IMR-90 (cell line): ENCODE measurements at regions not wholly inside any gene's neighbourhood (a gene's known extent, or its start where the extent isn't known, plus 50 kb on each side); places are given as distances from the start of the nearest gene placed in this dataset.

Experiments
- ATAC-seq: fragments of 200-7000 bp; cut with Tn5 transposase; 2 replicates; pipeline ENCODE4 v1.9.1; 2020; ENCODE audit warnings: low read depth, mild to moderate bottlenecking, moderate library complexity
- BruUV-seq: library from RNA; stranded (reverse); fragments of 400-500 nt; replicated peaks from 2 replicates; lab custom pipeline; 2021; lab: Mats Ljungman, UMichigan
- CTCF ChIA-PET: fragments of 300-600 bp; formaldehyde crosslinking; extraction: SDS; loops from one replicate; lab custom pipeline; 2021; ENCODE audit warnings: antibody characterized with exemption; lab: Yijun Ruan, JAX
- POLR2A ChIA-PET: fragments of 300-600 bp; sonication (Branson Sonifier 250); formaldehyde crosslinking; loops from one replicate; lab custom pipeline; 2022; ENCODE audit warnings: antibody characterized with exemption; ENCODE audit not compliant: unreplicated experiment; lab: Charles Lee
- DNase-seq: peaks from one replicate; pipeline ENCODE4 v3.0.0; 2013
- H2AFZ ChIP-seq: replicated peaks from 2 replicates; pipeline ENCODE3; 2013; ENCODE audit warnings: low read length, mild to moderate bottlenecking; ENCODE audit not compliant: poor library complexity
- H2AK5ac ChIP-seq: 2 replicates; pipeline ENCODE4 v1.6.1; 2013; ENCODE audit warnings: low read depth, low read length, inconsistent platforms
- H2AK9ac ChIP-seq: replicated peaks from 2 replicates; pipeline ENCODE3; 2013; ENCODE audit warnings: mild to moderate bottlenecking, low read depth, low read length, moderate library complexity; ENCODE audit not compliant: poor library complexity
- H2BK120ac ChIP-seq: 2 replicates; pipeline ENCODE4 v1.6.1; 2013; ENCODE audit warnings: low read depth, low read length, inconsistent platforms
- H2BK15ac ChIP-seq: 3 replicates; pipeline ENCODE4 v1.6.1; 2013; ENCODE audit warnings: low read depth, low read length, inconsistent platforms
- H2BK20ac ChIP-seq: 2 replicates; pipeline ENCODE4 v1.6.1; 2013; ENCODE audit warnings: low read depth, mild to moderate bottlenecking, inconsistent platforms, low read length, moderate library complexity
- H2BK5ac ChIP-seq: 2 replicates; pipeline ENCODE4 v1.6.1; 2013; ENCODE audit warnings: mild to moderate bottlenecking, low read depth, low read length, inconsistent platforms; ENCODE audit not compliant: poor library complexity, severe bottlenecking
- H3K14ac ChIP-seq: replicated peaks from 2 replicates; pipeline ENCODE4 v1.6.1; 2013; ENCODE audit warnings: low read depth, low read length, inconsistent platforms
- H3K18ac ChIP-seq: 2 replicates; pipeline ENCODE4 v1.6.1; 2013; ENCODE audit warnings: low read depth, low read length, control low read depth
- H3K23ac ChIP-seq: 2 replicates; pipeline ENCODE4 v1.6.1; 2013; ENCODE audit warnings: low read depth, low read length, inconsistent platforms
- H3K27ac ChIP-seq: 2 replicates; pipeline ENCODE4 v1.5.1; 2013; ENCODE audit warnings: mild to moderate bottlenecking, control low read depth, low read length; ENCODE audit not compliant: insufficient read depth
- H3K27me3 ChIP-seq: 2 replicates; pipeline ENCODE4 v1.6.1; 2013; ENCODE audit warnings: low read length; ENCODE audit not compliant: control insufficient read depth, insufficient read depth
- H3K36me3 ChIP-seq: 2 replicates; pipeline ENCODE4 v1.6.1; 2013; ENCODE audit warnings: low read length, mixed read lengths; ENCODE audit not compliant: control insufficient read depth, insufficient read depth
- H3K4ac ChIP-seq: 2 replicates; pipeline ENCODE4 v1.6.1; 2013; ENCODE audit warnings: low read depth, low read length, inconsistent platforms
- H3K4me1 ChIP-seq: 2 replicates; pipeline ENCODE4 v1.6.1; 2013; ENCODE audit warnings: low read length, mixed read lengths; ENCODE audit not compliant: control insufficient read depth, insufficient read depth
- H3K4me2 ChIP-seq: 2 replicates; pipeline ENCODE4 v1.6.1; 2013; ENCODE audit warnings: low read depth, mild to moderate bottlenecking, control low read depth, low read length, moderate library complexity
- H3K4me3 ChIP-seq: 2 replicates; pipeline ENCODE4 v1.5.1; 2013; ENCODE audit warnings: low read depth, mild to moderate bottlenecking, control low read depth, low read length, moderate library complexity; ENCODE audit not compliant: insufficient read depth
- H3K56ac ChIP-seq: 2 replicates; pipeline ENCODE4 v1.6.1; 2013; ENCODE audit warnings: low read length, inconsistent platforms; ENCODE audit not compliant: insufficient read depth; ENCODE audit errors: extremely low read depth
- H3K79me1 ChIP-seq, 2 experiments: 2 replicates each; pipeline ENCODE4 v1.6.1; 2013; ENCODE audit warnings: low read length in 2 of 2, inconsistent platforms in 1 of 2, low read depth in 1 of 2
- H3K9ac ChIP-seq: 2 replicates; pipeline ENCODE4 v1.6.1; 2013; ENCODE audit warnings: low read depth, low read length, control low read depth
- H3K9me1 ChIP-seq: 2 replicates; pipeline ENCODE4 v1.6.1; 2013; ENCODE audit warnings: low read length, inconsistent platforms; ENCODE audit not compliant: insufficient read depth
- H3K9me3 ChIP-seq: 2 replicates; pipeline ENCODE4 v1.6.1; 2013; ENCODE audit warnings: low read length; ENCODE audit not compliant: control insufficient read depth, insufficient read depth
- H4K20me1 ChIP-seq: 2 replicates; pipeline ENCODE4 v1.6.1; 2013; ENCODE audit warnings: low read length, inconsistent platforms; ENCODE audit not compliant: insufficient read depth
- H4K5ac ChIP-seq: 2 replicates; pipeline ENCODE4 v1.6.1; 2013; ENCODE audit warnings: mild to moderate bottlenecking, low read depth, low read length, control low read depth
- H4K8ac ChIP-seq, 2 experiments: 2 replicates each; pipeline ENCODE4 v1.6.1; 2013; ENCODE audit warnings: low read depth in 2 of 2, low read length in 2 of 2, control low read depth in 1 of 2, inconsistent platforms in 1 of 2
- H4K91ac ChIP-seq: 2 replicates; pipeline ENCODE4 v1.6.1; 2013; ENCODE audit warnings: low read depth, low read length, inconsistent platforms; ENCODE audit not compliant: insufficient read depth
- CHD1 ChIP-seq: IDR thresholded peaks from 2 replicates; pipeline ENCODE4 v1.6.1; 2012; ENCODE audit warnings: low read depth, low read length, improper control_type of control experiment
- CTCF ChIP-seq: conservative IDR thresholded peaks from 2 replicates; pipeline ENCODE4 v1.5.1; 2012; ENCODE audit warnings: mild to moderate bottlenecking, low read depth, low read length, improper control_type of control experiment
- ELK1 ChIP-seq: fragments of 150-350 bp; IDR thresholded peaks from 2 replicates; pipeline ENCODE4 v1.6.1; 2016; ENCODE audit warnings: low read depth, mild to moderate bottlenecking, low read length, moderate library complexity, borderline replicate concordance
- FOS ChIP-seq: fragments of 150-350 bp; IDR thresholded peaks from 2 replicates; pipeline ENCODE4 v1.6.1; 2016; ENCODE audit warnings: low read depth, low read length
- MAFK ChIP-seq: IDR thresholded peaks from 2 replicates; pipeline ENCODE4 v1.6.1; 2012; ENCODE audit warnings: low read depth, low read length, improper control_type of control experiment
- MXI1 ChIP-seq: IDR thresholded peaks from 2 replicates; pipeline ENCODE4 v1.6.1; 2012; ENCODE audit warnings: low read depth, mild to moderate bottlenecking, low read length, moderate library complexity, borderline replicate concordance
- NFE2L2 ChIP-seq: fragments of 150-350 bp; IDR thresholded peaks from 2 replicates; pipeline ENCODE4 v1.6.1; 2016; ENCODE audit warnings: low read depth, mild to moderate bottlenecking, low read length
- POLR2A ChIP-seq: IDR thresholded peaks from 2 replicates; pipeline ENCODE4 v1.6.1; 2012; ENCODE audit warnings: mild to moderate bottlenecking, low read depth, low read length
- SMC3 ChIP-seq: fragments of 150-350 bp; IDR thresholded peaks from 2 replicates; pipeline ENCODE4 v1.6.1; 2016; ENCODE audit warnings: low read depth, mild to moderate bottlenecking, antibody characterized with exemption, low read length, moderate library complexity
- WGBS, 2 experiments: methylation state at CpG; one replicate each; pipeline versions ENCODE4 v1.1.5 to v1.1.7; 2013; ENCODE audit warnings: missing lambda C conversion rate in 2 of 2; ENCODE audit not compliant: insufficient read length in 1 of 2; ENCODE audit errors: extremely low coverage in 2 of 2; 5-methylcytosine and 5-hydroxymethylcytosine counted together
- dilution Hi-C: fragments of 300-500 bp; cut with HindIII; formaldehyde crosslinking; loops from one replicate; pipeline ENCODE4 v1.14.3; 2018; ENCODE audit warnings: low sequenced_read_pairs; ENCODE audit not compliant: unreplicated experiment
- in situ Hi-C: fragments of 300-500 bp; cut with MboI; formaldehyde crosslinking; loops from 3 replicates; pipeline ENCODE4 v1.14.3; 2019; ENCODE audit warnings: low sequenced_read_pairs, inconsistent platforms, mixed read lengths
- intact Hi-C: fragments of 100-400 bp; cut with micrococcal nuclease; formaldehyde crosslinking; loops from 2 replicates; pipeline ENCODE4 v1.10.0; 2022

- Histone ChIP-seq H2AK5ac (no peak overlapping the region), H2BK15ac (no peak overlapping the region), H4K8ac (no peak overlapping the region), H3K27me3 (no peaks in the 10 kb centered on the region), H3K9ac (no peak overlapping the region), H4K91ac (no peak overlapping the region), H3K4me3 (no peak overlapping the region), H3K4ac (no peak overlapping the region), H3K36me3 (no peaks in the 10 kb centered on the region), H2BK5ac (no peak overlapping the region), H3K27ac (no peak overlapping the region), H3K9me1 (no peaks in the 10 kb centered on the region), H3K14ac (no peak overlapping the region), H2AK9ac (no peak overlapping the region), H3K9me3 (peaks cover 14% of the 10 kb centered on the region), H3K18ac (no peak overlapping the region), H3K79me1 (no peaks in the 10 kb centered on the region), H3K4me2 (no peak overlapping the region), H4K5ac (no peak overlapping the region), H2BK120ac (no peak overlapping the region), H4K20me1 (no peaks in the 10 kb centered on the region), H3K4me1 (no peaks in the 10 kb centered on the region), H3K56ac (no peak overlapping the region), H2BK20ac (no peak overlapping the region), H3K23ac (no peak overlapping the region), H2AFZ (no peak overlapping the region)
- BruUV-seq: no TSS peak
- dilution Hi-C loops (no loop called here), in situ Hi-C loops (no loop called here), intact Hi-C loops (no loop called here)
- CTCF ChIA-PET: no interaction called here
- no peak for DNase-seq
- no peak for ATAC-seq
- POLR2A ChIA-PET: no interaction called here
- WGBS, 2 experiments: 29% methylated on average over 1 of the region's 10 CpGs; no CpG with 5 or more reads in 1 of the 2 experiments
- no peak for TF ChIP-seq CTCF
- no peak for TF ChIP-seq POLR2A
- TF ChIP-seq MAFK: no peak
- no peak for TF ChIP-seq CHD1
- TF ChIP-seq SMC3: no peak
- no peak for TF ChIP-seq ELK1
- no peak for TF ChIP-seq MXI1
- TF ChIP-seq FOS: no peak
- no peak for TF ChIP-seq NFE2L2
These were observed 178.3 kb upstream of the IRX2 start for GRCh38 chr5:2929779-2930178.
